Lung microvascular endothelial cell (primary cell): ENCODE measurements at regions not wholly inside any gene's neighbourhood (a gene's known extent, or its start where the extent isn't known, plus 50 kb on each side); places are given as distances from the start of the nearest gene placed in this dataset.

Experiments
- DNase-seq, 2 donors: peaks; one replicate each; pipeline versions ENCODE4 v3.0.0 to v3.0.0-alpha.2; 2010; ENCODE audit warnings: low read depth in 2 of 2

GRCh38 chr16:17812771-17813170, 342.0 kb upstream of the XYLT1 start:
- DNase-seq = no peak

GRCh38 chr16:17804857-17805256, 334.1 kb upstream of the XYLT1 start:
- DNase-seq = no peak

- DNase-seq = no peak
These were observed 333.1 kb upstream of the XYLT1 start for GRCh38 chr16:17803625-17804410.

GRCh38 chr16:17802571-17802970, 331.8 kb upstream of the XYLT1 start:
- DNase-seq = no peak

GRCh38 chr16:17801068-17801467, 330.3 kb upstream of the XYLT1 start:
- DNase-seq = no peak

- DNase-seq = no peak
These were observed 328.0 kb upstream of the XYLT1 start for GRCh38 chr16:17798716-17799115.

- no peak for DNase-seq
These were observed 322.6 kb upstream of the XYLT1 start for GRCh38 chr16:17793354-17793753.

GRCh38 chr16:17784073-17784472, 313.3 kb upstream of the XYLT1 start:
- peak; percentile 10 to 17 for DNase-seq

- peak in 1 of 2 donors; percentile 59 for DNase-seq
These were observed 309.4 kb upstream of the XYLT1 start for GRCh38 chr16:17780181-17780580.

- peak in 1 of 2 donors; percentile 19 for DNase-seq
These were observed 306.7 kb upstream of the XYLT1 start for GRCh38 chr16:17777408-17777863.

- DNase-seq = peak in 1 of 2 donors; percentile 9
These were observed 306.1 kb upstream of the XYLT1 start for GRCh38 chr16:17776888-17777287.

- DNase-seq = no peak
These were observed 305.7 kb upstream of the XYLT1 start for GRCh38 chr16:17776465-17776864.

- DNase-seq = no peak
These were observed 304.3 kb upstream of the XYLT1 start for GRCh38 chr16:17775061-17775460.

- peak in 1 of 2 donors; percentile 66 for DNase-seq
These were observed 302.9 kb upstream of the XYLT1 start for GRCh38 chr16:17773698-17774101.

GRCh38 chr16:17770104-17770503, 299.3 kb upstream of the XYLT1 start:
- no peak for DNase-seq

GRCh38 chr16:17769065-17769464, 298.3 kb upstream of the XYLT1 start:
- DNase-seq = peak in 1 of 2 donors; percentile 23

- DNase-seq = peak in 1 of 2 donors; percentile 64
These were observed 297.5 kb upstream of the XYLT1 start for GRCh38 chr16:17768257-17768656.

GRCh38 chr16:17766012-17766411, 295.3 kb upstream of the XYLT1 start:
- DNase-seq = no peak

- DNase-seq = no peak
These were observed 289.0 kb upstream of the XYLT1 start for GRCh38 chr16:17759451-17760390.

GRCh38 chr16:17757808-17758207, 287.0 kb upstream of the XYLT1 start:
- DNase-seq = no peak

- DNase-seq = no peak
These were observed 284.4 kb upstream of the XYLT1 start for GRCh38 chr16:17755158-17755557.

GRCh38 chr16:17753434-17753833, 282.7 kb upstream of the XYLT1 start:
- no peak for DNase-seq
